NCI-H774 (cell line): ENCODE measurements at regions not wholly inside any gene's neighbourhood (a gene's known extent, or its start where the extent isn't known, plus 50 kb on each side); places are given as distances from the start of the nearest gene placed in this dataset.
"Not testable (repeated sequence)": the region's sequence is repeated elsewhere in the genome, so short reads cannot be mapped to it uniquely, and the experiment has no call there.

ENCODE experiments used
- DNase-seq: peaks from one replicate; lab custom pipeline; 2025; lab: John Stamatoyannopoulos, UW

DNA sequence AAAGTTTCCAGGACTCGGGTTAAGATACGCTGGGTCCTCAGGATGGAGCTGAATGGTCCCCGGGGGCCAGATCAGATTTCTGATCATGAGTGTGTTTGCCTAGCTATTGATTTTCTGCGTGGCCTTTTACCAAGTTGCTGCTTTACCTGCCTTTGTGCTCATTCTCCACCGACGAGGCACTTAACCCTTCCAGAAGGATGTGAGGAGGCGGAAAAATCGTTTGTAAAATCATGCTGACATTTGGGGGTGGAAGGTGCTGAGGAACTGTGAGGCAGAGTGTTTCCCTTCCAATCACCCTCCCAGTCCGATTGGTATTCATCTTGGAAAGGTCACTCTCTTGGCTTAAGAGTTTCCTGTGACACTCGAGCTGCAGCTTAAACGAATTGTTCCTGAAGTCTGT is 337.1 kb upstream of the KAZN start:
- no peak for DNase-seq

DNA sequence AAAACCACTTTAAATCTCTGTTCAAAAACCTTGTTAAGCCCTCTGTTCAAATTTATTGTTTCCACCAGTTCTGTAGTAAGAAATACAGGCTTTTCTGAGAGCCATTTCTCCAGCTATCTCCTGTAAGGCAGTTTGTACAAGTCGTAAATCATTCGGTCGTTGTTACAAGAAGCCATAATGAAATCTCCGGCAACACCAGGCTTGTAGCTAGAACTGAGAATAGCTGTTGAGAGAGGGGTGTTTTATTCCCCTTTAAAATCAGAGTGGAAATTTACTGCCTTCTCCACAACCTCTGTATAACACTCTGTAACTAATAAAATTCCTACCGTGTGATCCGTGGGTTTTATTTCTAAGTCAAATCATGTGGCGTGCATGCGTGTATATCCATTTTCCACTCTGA is 335.8 kb upstream of the KAZN start:
- DNase-seq, result no peak

DNA sequence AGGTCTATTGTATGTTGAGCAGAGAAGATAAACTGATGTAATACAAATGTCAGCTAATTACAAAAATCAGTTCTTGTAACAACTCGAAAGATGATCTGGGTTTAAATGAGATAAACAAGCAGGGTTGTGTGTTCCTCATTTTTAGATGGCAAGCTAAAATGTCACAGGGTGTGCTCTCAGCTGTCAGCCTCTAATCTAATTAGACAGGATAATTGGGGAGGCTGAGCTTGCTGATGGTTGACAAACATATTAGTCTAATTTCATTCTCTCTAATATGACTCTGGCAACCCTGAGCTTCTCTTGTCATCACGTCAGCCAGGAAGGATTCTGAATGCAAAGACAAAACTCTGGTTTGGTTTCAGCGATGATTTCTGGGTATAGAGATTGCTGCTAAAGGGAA is 335.3 kb upstream of the KAZN start:
- DNase-seq, result no peak

DNA sequence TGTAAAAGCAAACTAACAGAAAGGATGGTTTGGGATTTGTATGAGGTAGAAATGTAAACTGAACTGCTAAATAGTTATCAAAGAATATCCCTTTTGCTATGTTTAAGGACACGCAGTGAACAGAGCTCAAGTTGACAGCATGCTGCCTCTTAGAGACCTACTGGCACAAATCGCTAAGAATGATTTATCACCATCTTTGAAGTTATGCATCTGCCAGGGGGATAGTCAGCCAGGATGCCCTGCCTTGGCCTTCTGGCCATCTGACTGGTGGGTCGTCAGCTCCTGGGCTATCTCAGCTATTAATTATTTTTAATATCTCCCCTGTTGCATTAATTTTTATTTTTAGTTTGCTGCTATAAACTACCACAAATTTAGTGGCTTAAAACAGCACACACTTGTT is 334.8 kb upstream of the KAZN start:
- DNase-seq, result no peak

DNA sequence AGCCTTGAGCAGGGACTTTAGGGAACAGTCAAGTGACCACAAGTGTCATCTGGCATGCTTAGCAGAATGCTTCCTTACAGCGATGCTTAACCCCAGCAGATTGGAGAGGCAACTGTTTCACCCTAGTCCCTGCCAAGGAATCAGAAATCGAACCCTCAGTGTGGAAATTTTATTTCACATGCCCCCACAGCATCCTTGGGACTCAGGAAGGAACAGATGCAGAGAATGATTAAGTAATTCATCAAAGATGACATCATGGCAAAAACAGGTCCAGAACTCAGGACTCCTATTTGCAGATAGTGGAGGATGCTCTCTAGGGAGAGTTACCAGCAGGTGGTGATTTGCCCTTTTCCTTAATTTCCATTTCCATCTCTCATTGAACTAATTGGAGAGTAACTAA is 333.0 kb upstream of the KAZN start:
- no peak for DNase-seq

DNA sequence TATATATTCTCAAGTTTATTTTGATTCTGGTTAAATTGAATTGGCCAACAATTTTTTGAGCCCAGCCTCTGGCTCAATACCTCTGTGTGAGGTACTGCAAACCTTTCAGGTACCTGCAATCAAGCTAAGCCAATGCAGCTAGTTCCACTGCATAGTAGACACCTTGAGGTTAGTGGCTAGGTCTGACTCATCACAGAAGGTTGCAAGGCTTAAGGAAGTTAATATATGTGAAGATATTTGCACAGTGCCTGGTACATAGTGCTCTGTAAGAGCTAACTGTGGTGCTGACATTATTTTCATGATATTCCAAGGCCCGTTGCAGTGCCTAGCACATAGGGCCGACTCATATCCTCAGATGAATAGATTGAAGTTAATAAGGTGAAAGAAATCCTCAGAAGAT is 330.5 kb upstream of the KAZN start:
- DNase-seq, result no peak

DNA sequence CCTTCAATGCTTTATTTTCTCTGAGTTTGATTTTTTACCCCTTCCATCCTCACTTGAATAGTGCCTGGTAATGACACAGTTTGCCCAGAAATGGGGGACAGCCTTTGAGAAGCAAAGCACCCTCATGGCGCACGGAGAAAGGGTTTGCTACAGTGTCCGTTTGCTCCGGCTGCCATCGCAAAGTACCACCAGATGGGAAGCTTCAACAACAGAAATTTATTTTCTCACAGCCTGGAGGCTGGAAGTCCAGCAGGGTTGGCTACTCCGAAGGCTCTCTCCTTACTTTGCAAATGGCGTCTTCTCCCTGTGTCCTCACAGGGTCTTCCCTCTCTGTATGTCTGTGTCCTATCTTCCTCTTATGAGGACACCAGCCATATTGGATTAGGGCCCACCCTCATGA is 327.7 kb upstream of the KAZN start:
- no peak for DNase-seq

DNA sequence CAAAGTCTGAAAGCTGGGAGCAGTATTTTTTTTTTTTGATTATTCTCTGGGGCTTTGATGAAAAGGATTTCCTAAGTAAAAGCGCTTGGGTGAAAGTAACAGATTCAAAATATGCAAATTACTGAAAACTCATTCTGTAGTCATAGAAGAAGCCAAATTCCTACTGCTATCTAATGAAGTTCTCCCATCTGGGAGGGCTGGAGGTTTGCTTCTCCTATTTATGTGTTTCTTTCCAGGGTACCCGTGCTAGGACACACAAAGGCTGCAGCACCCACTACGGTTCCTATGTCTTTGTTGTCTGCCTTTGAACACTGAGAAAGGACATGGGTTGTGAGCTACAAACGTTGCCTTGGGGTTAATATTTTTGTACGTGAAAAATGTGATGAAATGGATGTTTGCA is 324.7 kb upstream of the KAZN start:
- no peak for DNase-seq

DNA sequence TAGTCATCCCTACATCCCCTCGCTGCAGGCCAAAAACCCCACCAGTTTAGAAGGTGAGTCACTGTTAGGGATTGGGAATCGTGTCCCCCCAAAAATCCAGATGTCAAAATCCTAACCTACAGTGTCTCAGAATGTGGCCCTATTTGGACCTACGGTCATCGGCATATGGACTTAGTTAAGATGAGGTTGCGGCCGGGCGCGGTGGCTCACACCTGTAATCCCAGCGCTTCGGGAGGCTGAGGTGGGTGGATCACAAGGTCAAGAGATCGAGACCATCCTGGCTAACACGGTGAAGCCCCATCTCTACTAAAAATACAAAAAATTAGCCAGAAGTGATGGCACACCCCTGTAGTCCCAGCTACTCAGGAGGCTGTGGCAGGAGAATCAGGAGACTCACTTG is 318.6 kb upstream of the KAZN start:
- not testable (repeated sequence) for DNase-seq

DNA sequence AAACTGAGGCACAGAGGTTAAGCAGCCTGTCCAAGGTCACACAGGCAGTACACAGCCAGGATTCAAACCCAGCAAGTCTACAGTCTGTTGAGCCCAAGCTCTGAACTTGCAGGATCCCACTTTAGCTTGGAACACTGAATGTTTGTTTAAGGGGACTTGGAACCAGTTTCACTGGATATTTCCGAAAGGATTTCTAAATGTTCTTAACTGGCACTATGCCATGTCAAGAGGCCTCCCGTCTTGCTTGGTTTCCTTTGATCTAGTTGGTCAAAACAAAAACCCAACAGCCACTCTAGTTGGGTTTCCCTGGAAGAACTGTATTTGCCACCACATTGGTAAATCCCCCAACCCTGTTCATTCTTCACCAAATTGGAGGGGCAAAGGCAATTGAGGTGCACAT is 317.6 kb upstream of the KAZN start:
- DNase-seq, result no peak

DNA sequence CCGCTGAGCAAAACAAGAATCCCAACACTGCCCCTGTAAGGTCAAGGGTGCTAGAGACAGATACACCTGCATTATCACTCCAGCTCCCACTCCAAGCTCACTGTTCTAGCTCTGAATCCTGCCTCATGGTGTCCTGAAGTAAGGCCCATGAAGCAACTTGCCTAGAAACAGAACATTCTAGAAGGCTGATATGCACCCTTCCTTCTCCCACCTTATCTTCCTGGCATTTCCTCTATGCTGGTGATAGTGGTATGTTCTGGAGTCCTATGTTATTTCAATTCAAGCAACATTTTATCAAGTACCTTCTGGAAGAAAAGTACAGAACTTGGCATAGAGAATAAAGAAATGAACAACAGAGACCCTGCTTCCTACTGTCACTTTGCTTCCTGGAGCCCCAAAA is 317.1 kb upstream of the KAZN start:
- no peak for DNase-seq

DNA sequence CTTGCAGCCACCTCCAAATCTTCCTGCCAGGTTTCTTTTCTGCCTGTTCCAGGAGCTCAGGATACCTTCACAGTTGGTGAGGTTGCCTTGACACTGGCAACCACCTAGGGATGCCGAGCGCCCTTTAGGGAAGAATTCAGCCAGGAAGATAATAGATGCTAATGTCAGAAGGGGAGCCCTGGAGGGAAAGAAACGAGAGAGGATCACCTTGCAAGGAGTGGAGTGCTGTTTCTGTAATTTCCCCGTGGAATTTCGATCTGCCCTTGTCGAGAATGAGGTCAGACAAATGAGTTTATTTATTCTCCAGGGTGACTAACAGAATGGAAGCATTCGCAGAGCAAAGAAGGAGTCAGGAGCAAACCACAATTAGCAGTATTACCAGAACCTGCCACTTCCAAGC is 315.8 kb upstream of the KAZN start:
- no peak for DNase-seq

DNA sequence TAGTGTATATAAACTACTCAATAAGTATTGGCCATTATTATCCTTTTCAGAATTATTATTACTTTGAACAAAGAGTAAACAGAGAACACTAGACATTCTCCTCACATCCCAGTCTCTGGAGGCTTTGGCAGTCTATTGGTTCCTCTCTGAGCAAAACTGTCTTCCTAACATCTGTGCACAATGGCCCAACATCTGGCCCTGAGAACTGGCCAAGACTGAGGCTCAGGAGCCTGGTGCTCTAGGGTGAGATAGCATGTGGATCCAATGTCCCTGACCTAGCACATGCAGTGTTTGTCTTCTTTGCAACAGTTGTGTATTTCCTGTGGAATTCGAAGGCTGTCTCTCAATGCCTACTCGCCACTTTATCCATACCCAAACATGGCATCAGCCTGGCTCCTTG is 313.2 kb upstream of the KAZN start:
- DNase-seq, result no peak

DNA sequence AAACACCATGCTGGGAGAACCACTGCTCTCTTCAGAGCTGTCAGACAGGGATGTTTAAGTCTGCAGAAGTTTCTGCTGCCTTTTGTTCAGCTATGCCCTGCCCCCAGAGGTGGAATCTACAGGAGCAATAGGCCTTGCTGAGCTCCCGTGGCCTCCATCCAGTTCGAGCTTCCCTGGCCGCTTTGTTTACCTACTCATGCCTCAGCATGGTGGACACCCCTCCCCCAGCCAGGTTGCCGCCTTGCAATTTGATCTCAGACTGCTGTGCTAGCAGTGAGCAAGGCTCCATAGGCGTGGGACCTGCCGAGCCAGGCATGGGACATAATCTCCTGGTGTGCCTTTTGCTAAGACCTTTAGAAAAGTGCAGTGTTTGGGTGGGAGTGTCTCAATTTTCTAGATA is 307.3 kb upstream of the KAZN start:
- not testable (repeated sequence) for DNase-seq

DNA sequence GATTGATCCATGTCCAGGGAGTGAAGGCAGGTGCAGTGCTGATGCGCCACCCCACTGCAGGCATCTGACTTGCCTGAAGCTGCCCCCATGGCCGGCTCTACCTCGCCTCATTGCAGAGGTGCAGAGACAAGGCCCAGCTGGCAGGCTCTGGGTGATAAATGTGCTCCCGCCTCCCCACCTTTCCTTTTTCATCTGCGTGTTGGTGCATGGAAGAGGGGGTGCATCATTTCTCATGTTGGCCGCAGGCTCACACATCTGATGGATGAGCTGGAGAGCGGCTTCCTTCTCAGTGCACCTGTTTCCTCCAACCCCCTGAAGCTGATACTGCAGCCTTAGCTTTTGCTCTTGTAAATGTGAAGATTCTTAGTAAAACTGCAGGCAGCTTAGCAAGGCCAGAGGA is 306.0 kb upstream of the KAZN start:
- no peak for DNase-seq

DNA sequence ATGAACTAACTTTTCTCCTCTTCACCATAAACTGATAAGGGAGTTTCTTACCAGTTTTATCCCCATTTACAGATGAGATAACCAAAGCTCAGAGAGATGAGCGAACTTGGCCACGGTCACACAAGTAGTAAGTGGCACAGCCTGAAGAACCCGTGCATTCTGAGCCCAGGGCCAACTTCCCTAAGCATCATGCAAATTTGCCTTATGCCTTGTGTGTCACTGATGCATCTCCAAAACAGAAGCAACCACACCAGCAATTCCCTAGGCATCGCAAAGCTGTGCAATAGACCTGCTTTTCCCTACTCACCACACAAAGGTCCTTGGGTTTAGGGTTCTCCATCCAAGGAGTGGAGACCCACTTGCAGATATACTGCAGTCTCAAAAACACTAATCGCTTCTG is 304.5 kb upstream of the KAZN start:
- no peak for DNase-seq

DNA sequence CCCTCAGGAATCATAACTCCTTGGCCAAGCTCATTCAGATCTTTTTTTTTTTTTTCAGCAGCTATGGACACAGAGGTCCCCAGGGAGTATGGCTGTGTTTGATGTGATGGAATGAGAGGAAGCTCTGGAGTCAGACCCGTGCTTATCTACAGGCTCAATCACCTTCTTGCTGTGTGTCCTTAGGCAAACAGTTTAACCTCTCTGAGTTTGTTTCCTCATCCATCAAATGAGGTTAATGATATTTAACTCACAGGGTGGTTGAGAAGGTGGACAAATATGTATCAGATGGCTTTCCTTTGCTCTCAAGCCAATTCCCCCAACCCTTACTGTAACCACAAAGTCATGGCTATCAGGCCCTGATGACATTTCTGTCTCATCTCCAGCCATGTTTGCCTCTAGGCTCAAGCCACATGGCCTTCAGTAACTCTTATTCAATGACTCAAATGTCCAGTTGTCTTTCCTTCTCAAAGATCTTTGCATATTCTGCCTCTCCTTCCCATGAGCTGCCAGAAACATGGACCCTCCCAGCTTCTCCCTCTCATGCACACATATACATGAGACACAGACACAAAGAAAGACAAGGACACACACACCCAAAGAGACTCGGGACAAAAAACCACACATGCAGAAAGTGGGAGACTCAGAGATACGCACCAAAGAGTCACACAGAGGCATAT is 303.5 kb upstream of the KAZN start:
- DNase-seq, result no peak

DNA sequence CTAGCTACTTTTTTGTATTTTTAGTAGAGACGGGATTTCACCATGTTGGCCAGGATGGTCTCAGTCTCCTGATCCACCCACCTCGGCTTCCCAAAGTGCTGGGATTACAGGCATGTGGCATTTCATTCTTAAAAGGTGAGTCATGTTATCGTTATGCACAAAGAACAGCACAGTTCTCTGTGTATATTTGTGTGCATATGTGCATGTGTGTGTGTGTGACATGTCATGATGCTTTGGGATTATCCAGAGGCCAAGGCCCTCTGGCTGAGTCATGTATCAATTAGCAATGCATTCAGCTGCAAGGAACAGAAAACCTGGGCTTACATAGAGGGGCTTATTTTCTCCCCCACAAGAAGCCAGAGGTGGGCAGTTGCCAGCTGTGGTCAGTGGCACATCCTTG is 301.7 kb upstream of the KAZN start:
- no peak for DNase-seq

DNA sequence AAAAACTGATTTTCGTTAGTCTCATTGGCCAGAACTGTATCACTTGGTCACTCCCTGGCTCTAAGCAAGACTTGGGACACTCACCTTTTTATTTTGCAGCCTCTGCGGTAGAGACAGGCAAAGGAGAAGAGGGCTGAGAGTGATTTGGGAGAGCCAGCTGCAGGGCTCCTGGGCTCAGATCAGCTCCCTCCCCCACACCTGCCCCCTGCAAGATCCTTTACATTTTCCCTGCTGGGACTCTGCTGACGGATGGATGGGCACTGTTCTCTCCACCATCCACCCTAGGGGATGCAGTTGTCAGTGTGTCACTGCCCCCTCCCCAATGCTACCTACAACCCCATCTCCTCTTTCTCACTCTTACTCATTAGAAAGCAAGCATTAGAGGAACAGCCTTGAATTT is 301.1 kb upstream of the KAZN start:
- DNase-seq, result no peak

DNA sequence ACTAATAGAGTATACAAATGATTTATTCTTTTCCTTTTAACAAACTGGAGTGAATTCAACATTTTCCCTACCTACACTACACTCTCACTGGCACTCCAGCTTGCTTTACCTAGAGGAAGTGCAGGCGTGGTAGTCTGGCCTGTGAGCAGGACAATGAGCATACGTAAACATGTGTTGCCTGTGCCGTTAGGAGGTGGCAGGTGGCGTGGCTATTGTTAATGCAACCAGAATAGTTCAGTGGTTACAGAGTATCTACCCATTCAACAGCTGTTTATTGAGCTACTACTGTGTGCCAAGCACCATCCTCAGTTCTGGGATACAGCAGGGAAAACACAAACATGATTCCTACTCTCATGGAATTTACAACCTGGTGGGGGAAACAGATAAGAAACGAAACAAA is 299.7 kb upstream of the KAZN start:
- no peak for DNase-seq

DNA sequence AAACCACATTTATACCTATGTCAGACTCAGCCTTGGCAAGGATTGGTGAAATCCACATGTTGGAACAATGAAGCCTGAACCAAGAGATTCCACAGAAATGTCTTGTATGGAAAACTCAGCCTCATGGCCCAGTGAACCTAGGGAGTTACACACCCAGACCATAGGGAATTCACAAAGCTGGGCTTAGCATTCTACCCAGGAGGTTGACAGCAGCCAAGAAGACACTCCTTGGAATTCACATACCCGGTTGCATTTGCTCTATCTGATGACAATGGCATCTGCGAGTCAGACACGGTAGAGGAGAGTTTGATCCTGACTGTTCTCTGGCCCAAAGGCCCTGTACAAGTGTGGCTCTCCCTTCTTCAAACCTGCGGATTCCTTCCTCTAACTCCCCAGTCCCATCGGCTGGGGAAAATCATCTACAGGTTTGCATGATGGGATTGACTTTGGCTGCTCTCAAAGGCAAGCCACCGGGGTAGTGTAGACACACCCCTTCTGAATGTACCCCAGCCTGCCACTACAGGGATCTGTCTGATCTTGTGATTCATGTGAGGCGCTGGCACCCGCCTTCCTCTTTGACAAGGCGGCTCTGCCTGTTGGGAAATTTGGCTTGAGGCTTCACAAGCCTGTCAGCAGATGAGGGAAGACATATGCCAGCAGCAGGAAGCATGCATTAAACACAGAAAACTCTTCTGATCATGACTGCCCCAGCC is 297.3 kb upstream of the KAZN start:
- no peak for DNase-seq

DNA sequence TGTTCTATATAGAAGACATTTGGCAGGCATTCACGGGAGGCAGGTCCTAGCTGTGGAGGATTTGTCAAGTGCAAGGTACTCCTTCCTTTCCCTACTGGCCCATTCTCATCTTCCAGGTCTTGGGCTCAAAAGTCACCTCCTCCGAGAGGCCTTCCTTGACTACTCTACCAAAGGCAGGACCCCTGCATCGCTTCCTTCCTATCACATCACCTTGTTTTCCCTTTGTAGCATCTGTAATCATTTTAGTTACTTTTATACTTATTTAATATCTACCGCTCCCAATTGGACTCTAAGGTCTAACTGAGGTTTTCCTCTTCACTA is 296.8 kb upstream of the KAZN start:
- DNase-seq, result no peak

DNA sequence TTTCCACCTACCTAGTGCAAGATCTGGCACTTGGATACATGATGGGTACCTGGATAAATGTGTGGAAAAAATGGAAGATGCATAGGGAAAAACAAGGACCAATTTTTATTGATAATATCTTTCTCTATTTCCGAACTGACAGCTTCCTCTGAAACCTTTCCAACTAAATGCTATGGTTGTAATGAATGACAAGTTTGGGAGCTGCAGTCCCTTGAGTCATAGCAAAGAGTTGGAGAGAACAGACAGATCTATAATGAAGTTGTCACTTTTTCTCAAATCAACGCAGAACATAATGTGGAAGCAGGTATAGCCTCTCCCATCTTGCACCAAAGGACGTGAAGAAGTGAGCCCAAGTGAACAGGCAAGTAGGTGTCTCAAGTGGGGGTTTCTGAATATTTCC is 296.5 kb upstream of the KAZN start:
- DNase-seq, result no peak

DNA sequence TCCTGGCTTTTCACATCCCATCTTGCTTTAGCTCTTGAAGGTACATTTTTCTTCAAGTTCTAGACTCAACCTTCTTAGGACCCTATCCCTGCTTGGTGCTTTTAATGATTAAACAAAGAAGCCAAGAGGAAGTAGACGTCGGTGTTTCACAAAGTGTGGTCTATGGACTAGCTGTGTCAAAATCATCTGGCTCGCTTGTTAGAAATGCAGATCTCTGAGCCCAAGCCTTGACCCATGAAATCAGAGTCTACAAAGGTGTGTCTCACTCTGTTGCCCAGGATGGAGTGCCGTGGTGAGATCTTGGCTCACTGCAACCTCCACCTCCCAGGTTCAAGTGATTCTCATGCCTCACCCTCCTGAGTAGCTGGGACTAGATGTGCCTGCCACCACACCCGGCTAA is 295.5 kb upstream of the KAZN start:
- no peak for DNase-seq
